GM12873 (cell line): ENCODE measurements at regions not wholly inside any gene's neighbourhood (a gene's known extent, or its start where the extent isn't known, plus 50 kb on each side); places are given as distances from the start of the nearest gene placed in this dataset.

Experiments used
- CTCF ChIP-seq: IDR thresholded peaks from 2 replicates; pipeline ENCODE4 v1.5.1; 2012; ENCODE audit warnings: low read depth, mild to moderate bottlenecking, moderate library complexity, low read length, control low read depth; ENCODE audit not compliant: insufficient read depth; ENCODE audit errors: missing control alignments

- no peak for TF ChIP-seq CTCF
Measured at GRCh38 chr5:158096835-158097234, 237.9 kb upstream of the CLINT1 start.

- no peak for TF ChIP-seq CTCF
Measured at GRCh38 chr5:158086856-158087255, 227.9 kb upstream of the CLINT1 start.

DNA sequence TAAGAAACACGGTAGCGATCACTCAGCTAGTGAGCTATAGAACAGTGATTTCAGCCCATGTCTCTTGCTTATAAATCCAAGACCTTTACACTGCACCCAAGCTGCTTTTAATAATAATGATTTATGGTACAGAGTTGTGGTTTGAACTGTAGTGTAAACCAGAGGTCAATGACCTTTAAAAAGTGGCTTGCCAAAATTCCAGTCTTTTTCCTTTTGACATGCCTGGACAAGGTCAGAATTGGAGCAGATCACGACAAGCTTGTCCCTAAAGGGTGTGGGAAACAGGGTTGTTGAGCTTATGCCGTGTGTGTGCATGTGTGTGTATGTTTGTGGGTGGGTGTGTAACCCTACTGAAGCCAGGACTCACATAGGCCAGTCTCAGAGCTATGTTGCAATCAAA is 225.3 kb upstream of the CLINT1 start:
- no peak for TF ChIP-seq CTCF

DNA sequence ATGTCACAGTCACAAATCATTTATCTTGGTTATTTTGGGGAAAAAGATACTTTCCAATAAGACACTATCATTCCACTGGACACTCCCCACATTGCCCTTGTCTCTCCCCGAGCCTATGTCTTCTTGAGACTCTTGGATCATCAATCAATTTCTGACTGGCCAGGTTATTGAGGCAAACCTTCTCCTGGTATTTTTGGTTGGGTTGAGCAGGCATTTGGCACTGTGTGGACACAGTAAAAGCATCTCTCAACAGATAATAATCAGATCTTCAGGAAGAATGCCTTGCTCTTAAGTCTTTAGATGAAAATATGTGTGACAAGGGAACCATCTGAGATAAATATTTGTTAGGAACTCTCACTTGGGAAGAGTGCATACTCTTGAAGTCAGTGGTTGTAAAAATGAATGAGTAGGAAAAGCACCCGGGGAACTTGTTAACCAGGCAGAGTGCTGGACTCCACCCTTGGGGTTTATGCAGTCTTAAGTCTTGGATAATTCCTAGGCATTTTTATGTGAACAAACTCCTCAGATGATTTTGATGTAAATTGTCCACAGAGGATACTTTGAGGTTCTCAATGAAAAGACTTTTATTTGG is 223.8 kb upstream of the CLINT1 start:
- no peak for TF ChIP-seq CTCF

- TF ChIP-seq CTCF, result no peak
Measured at GRCh38 chr5:158080112-158080511, 221.2 kb upstream of the CLINT1 start.

GRCh38 chr5:158079097-158079496 is 220.2 kb upstream of the CLINT1 start:
- TF ChIP-seq CTCF, result no peak

DNA sequence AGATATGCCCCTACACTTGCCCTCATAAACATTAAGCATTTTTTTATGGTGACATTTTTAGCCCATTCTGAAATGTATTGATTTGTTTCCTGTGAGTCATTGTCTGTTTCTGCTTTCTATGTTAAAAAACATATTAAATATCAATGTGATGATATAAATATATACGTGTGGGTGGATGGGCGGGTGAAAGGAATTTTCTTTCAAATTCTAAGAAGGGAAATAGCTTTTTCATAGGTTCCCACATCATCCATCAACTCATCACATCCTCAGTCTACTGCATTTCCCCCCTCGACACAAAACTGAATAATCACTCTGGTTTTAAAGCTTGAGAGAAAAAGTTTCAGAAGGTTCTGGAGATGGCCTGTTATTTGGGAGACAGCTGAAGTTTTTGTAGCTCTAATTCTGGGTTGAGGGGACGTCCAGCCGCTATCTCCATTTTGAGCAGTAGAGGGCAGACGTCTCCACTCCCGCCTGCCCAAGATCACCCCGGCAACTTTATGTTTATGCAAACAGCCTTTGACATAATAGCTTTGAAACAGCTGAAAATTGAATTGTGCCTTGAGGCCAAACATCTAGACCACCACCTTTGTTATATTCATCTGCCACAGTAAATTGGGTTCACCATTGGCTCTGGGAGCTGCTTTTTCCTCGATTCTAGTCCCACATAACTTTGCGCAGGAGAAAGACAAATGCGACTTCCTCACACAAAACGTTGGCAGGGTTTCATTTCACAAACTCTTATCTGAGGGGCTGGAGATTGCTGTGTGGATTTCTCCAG is 216.2 kb upstream of the CLINT1 start:
- TF ChIP-seq CTCF, result peak; percentile 89
